Trophoblast cell (in vitro differentiated cells and primary cell): ENCODE measurements at regions not wholly inside any gene's neighbourhood (a gene's known extent, or its start where the extent isn't known, plus 50 kb on each side); places are given as distances from the start of the nearest gene placed in this dataset.
A peak's percentile ranks its signal among the peaks of the same experiment; 100 is the strongest.

Experiments used
- DNase-seq, 2 donors: peaks; one replicate each; pipeline ENCODE4 v3.0.0-alpha.2; 2016
- H2AFZ ChIP-seq: 2 replicates; pipeline ENCODE4 v1.6.1; 2013; ENCODE audit warnings: low read length, moderate library complexity, mild to moderate bottlenecking; ENCODE audit not compliant: insufficient read depth, poor library complexity
- H2AK5ac ChIP-seq: 2 replicates; pipeline ENCODE4 v1.6.1; 2013; ENCODE audit warnings: mild to moderate bottlenecking, low read length
- H2BK120ac ChIP-seq: 2 replicates; pipeline ENCODE4 v1.6.1; 2013; ENCODE audit warnings: low read length, mild to moderate bottlenecking, moderate library complexity; ENCODE audit not compliant: insufficient read depth, poor library complexity
- H2BK12ac ChIP-seq: 2 replicates; pipeline ENCODE4 v1.6.1; 2013; ENCODE audit warnings: mild to moderate bottlenecking, low read length, moderate library complexity
- H2BK5ac ChIP-seq: 2 replicates; pipeline ENCODE4 v1.6.1; 2013; ENCODE audit warnings: low read length, low read depth, moderate library complexity, mild to moderate bottlenecking; ENCODE audit not compliant: poor library complexity
- H3K14ac ChIP-seq: 2 replicates; pipeline ENCODE4 v1.6.1; 2013; ENCODE audit warnings: mild to moderate bottlenecking, low read length
- H3K18ac ChIP-seq: 2 replicates; pipeline ENCODE4 v1.6.1; 2013; ENCODE audit warnings: mild to moderate bottlenecking, low read length
- H3K23ac ChIP-seq: 2 replicates; pipeline ENCODE4 v1.6.1; 2013; ENCODE audit warnings: low read length
- H3K27ac ChIP-seq: 2 replicates; pipeline ENCODE4 v1.5.1; 2013; ENCODE audit warnings: low read depth, mild to moderate bottlenecking, inconsistent platforms, low read length, moderate library complexity
- H3K27me3 ChIP-seq: 2 replicates; pipeline ENCODE4 v1.6.1; 2013; ENCODE audit warnings: inconsistent platforms, mild to moderate bottlenecking, low read length, moderate library complexity; ENCODE audit not compliant: insufficient read depth
- H3K36me3 ChIP-seq, 2 experiments: 1 replicate in 1 of 2; 2 replicates in 1 of 2; pipeline ENCODE4 v1.6.1; 2013; ENCODE audit warnings: low read length in 2 of 2, mild to moderate bottlenecking in 2 of 2, moderate library complexity in 1 of 2; ENCODE audit not compliant: insufficient read depth in 2 of 2, control insufficient read depth in 1 of 2
- H3K4ac ChIP-seq: 2 replicates; pipeline ENCODE4 v1.6.1; 2013; ENCODE audit warnings: low read depth, mild to moderate bottlenecking, low read length, moderate library complexity
- H3K4me1 ChIP-seq, 2 experiments: 1 replicate in 1 of 2; 2 replicates in 1 of 2; pipeline ENCODE4 v1.6.1; 2013; ENCODE audit warnings: low read length in 2 of 2, mild to moderate bottlenecking in 2 of 2, moderate library complexity in 1 of 2; ENCODE audit not compliant: insufficient read depth in 2 of 2, control insufficient read depth in 1 of 2
- H3K4me2 ChIP-seq: 2 replicates; pipeline ENCODE4 v1.6.1; 2013; ENCODE audit warnings: inconsistent platforms, mild to moderate bottlenecking, low read length, moderate library complexity
- H3K4me3 ChIP-seq: 2 replicates; pipeline ENCODE4 v1.5.1; 2013; ENCODE audit warnings: mild to moderate bottlenecking, low read depth, low read length, inconsistent platforms
- H3K79me1 ChIP-seq: one replicate; pipeline ENCODE4 v1.6.1; 2013; ENCODE audit warnings: low read length
- H3K79me2 ChIP-seq: 2 replicates; pipeline ENCODE4 v1.6.1; 2013; ENCODE audit warnings: low read length, mild to moderate bottlenecking; ENCODE audit not compliant: control insufficient read depth, insufficient read depth, poor library complexity
- H3K9ac ChIP-seq: 2 replicates; pipeline ENCODE4 v1.6.1; 2013; ENCODE audit warnings: mild to moderate bottlenecking, low read length
- H3K9me3 ChIP-seq: 2 replicates; pipeline ENCODE4 v1.6.1; 2013; ENCODE audit warnings: low read depth, mild to moderate bottlenecking, control low read depth, inconsistent platforms, low read length; ENCODE audit not compliant: insufficient read depth
- H4K12ac ChIP-seq: 2 replicates; pipeline ENCODE4 v1.6.1; 2013; ENCODE audit warnings: low read depth, mild to moderate bottlenecking, low read length, moderate library complexity
- H4K8ac ChIP-seq: 2 replicates; pipeline ENCODE4 v1.6.1; 2013; ENCODE audit warnings: low read depth, mild to moderate bottlenecking, low read length, moderate library complexity
- H4K91ac ChIP-seq: one replicate; pipeline ENCODE4 v1.6.1; 2013; ENCODE audit warnings: low read depth, mild to moderate bottlenecking, low read length, moderate library complexity
- WGBS: extraction: QIAGEN DNeasy Blood & Tissue Kit; methylation state at CpG from one replicate; pipeline ENCODE4 v1.1.7; 2013; ENCODE audit warnings: missing lambda C conversion rate; ENCODE audit not compliant: insufficient read length, insufficient coverage; ENCODE audit errors: extremely low coverage; 5-methylcytosine and 5-hydroxymethylcytosine counted together

DNA sequence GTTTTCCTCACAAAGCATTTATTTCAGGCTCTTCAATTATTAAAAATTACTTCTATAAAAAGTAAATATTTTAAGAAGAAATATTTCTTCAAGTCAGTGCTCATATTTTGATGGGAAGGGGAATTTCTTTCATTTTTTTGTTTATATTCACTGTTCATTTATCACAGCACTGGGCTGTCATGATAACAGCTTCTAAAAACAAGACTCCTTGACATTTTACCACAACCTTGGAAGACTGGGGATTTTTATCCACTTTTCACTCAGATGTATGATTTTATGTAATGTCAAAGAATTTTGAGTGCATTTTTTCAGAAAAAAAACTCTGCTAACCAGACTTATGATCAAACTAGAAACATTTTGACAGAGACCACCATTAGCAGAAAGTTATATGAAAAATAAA is 149.7 kb downstream of the PHLDA1 start:
- Histone ChIP-seq H3K4me3 (no peak overlapping the region), H3K4ac (no peak overlapping the region), H2BK120ac (no peak overlapping the region), H4K8ac (no peak overlapping the region), H4K12ac (no peak overlapping the region), H2AK5ac (no peak overlapping the region), H3K4me1 (no peaks in the 10 kb centered on the region), H3K9me3 (no peaks in the 10 kb centered on the region), H3K4me2 (no peak overlapping the region), H3K18ac (no peak overlapping the region), H4K91ac (no peak overlapping the region), H3K9ac (no peak overlapping the region), H3K27ac (no peak overlapping the region), H3K36me3 (no peaks in the 10 kb centered on the region), H2AFZ (no peak overlapping the region), H3K79me1 (peaks cover 2% of the 10 kb centered on the region), H2BK12ac (no peak overlapping the region), H3K14ac (no peak overlapping the region), H2BK5ac (no peak overlapping the region), H3K23ac (no peak overlapping the region), H3K79me2 (no peaks in the 10 kb centered on the region), H3K27me3 (no peaks in the 10 kb centered on the region)
- DNase-seq, result no peak

DNA sequence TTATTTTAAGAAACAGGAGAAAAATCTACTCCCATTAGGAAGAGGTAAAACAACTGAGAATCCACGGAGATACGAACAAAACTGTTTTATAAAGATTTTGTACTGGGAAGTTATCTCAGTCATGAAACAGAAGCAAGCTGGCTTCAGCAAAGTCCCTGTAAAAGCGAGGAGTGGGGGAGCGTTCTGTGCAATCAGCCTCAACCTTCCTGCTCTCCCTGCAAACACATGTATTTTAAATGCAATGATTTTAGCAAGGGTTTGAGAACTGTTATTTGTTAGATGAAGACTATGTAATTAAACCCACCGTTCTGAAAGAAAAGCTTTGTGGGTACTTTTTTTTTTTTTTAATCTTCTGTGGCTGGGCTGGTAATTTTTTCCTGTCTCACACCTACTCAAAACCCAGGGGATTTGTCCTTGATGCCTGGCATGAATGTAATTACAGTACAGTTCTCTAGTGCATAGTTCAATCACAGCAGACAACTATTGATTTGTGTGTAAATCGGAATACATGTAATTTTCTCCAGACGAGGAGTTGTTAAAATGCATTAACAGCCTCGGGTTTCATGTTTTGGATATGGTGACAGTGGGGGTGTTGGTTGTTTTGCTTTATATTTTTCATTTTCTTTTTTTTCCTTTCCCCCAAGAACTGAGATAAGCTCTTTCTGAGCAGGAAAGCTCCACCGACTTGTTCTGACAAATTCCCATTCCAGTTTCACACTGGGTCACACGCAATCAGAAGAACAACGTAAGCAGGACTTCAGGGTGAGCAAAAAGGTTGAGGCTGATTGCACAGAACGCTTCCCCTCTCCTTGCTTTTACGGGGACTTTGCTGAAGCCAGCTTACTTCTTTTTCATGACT is 153.6 kb downstream of the PHLDA1 start:
- Histone ChIP-seq H3K79me1 (peaks cover 2% of the 10 kb centered on the region), H4K91ac (no peak overlapping the region)
- no CpG with 5 or more reads among the region's 13 CpGs for WGBS

DNA sequence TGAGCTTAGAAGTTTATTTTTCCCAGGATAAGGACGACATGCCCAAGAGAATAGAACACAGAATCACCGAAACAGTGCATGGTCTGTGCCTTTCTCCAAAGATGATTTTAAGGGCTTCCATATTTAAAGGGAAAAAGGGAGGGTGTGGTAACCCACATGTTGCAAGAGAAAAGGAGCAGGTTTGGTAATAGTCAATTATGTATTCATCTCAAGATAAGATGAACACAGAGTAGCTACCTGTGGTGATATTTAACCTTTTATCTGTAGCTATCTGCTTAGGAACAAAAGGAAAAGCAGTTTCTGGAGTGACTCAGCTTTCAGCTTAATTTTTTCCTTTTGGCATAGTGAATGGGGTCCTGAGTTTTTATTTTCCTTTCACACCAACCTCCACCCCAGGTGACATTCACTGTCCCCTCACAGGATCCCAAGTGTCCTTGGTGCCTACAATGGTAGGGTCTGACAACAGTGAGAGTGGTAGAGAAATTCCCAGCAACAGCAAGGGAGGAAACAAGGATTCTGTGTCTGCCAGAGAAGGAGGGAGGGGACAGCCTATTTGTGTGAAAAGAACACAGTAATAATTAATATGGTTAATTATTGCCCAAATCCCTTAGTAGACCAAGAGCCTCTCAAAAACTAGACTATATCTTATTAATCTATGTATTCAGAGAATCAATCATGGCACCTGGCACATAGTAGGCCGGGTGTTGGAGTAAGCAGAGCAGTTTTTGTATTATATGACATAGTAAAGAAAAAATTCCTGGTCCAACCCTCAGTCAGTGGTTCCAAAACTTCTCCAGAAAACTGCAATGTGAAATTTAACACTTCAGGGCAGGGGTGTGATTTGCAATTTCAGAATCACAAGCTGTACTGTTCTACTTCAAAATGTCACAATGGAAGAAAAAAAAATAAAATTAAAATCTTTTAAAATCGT is 154.5 kb downstream of the PHLDA1 start:
- H3K9ac ChIP-seq, result no peak overlapping the region
- no peak overlapping the region for H3K23ac ChIP-seq
- H2AK5ac ChIP-seq, result no peak overlapping the region
- H3K79me2 ChIP-seq, result no peaks in the 10 kb centered on the region
- H3K4ac ChIP-seq, result no peak overlapping the region
- H3K27ac ChIP-seq, result no peak overlapping the region
- no peak overlapping the region for H3K18ac ChIP-seq
- H2BK5ac ChIP-seq, result no peak overlapping the region
- H4K12ac ChIP-seq, result no peak overlapping the region
- no peaks in the 10 kb centered on the region for H3K4me1 ChIP-seq
- no peak overlapping the region for H4K91ac ChIP-seq
- H2BK120ac ChIP-seq, result no peak overlapping the region
- no peak overlapping the region for H3K4me3 ChIP-seq
- H3K27me3 ChIP-seq, result no peaks in the 10 kb centered on the region
- no peaks in the 10 kb centered on the region for H3K36me3 ChIP-seq
- H3K79me1 ChIP-seq, result peaks cover 2% of the 10 kb centered on the region
- peak overlapping the region; percentile 51 for H2BK12ac ChIP-seq
- no peak overlapping the region for H2AFZ ChIP-seq
- no peaks in the 10 kb centered on the region for H3K9me3 ChIP-seq
- H3K14ac ChIP-seq, result no peak overlapping the region
- DNase-seq, result peak in 1 of 2 donors; percentile 39
- no CpG with 5 or more reads among the region's 4 CpGs for WGBS
- H4K8ac ChIP-seq, result peak overlapping the region; percentile 22
- no peak overlapping the region for H3K4me2 ChIP-seq

More for the DNA sequence above, 153.6 kb downstream of the PHLDA1 start:
- no peak overlapping the region for H3K4ac ChIP-seq
- H3K4me1 ChIP-seq, result no peaks in the 10 kb centered on the region
- no peaks in the 10 kb centered on the region for H3K79me2 ChIP-seq
- no peaks in the 10 kb centered on the region for H3K9me3 ChIP-seq
- no peak overlapping the region for H4K8ac ChIP-seq
- no peak overlapping the region for H2BK12ac ChIP-seq
- no peak overlapping the region for H3K4me2 ChIP-seq
- H2AFZ ChIP-seq, result peak overlapping the region; percentile 63
- no peak overlapping the region for H3K9ac ChIP-seq
- no peak overlapping the region for H3K18ac ChIP-seq
- H2BK5ac ChIP-seq, result peak overlapping the region; percentile 14
- no peaks in the 10 kb centered on the region for H3K27me3 ChIP-seq
- no peak for DNase-seq
- no peak overlapping the region for H4K12ac ChIP-seq
- no peak overlapping the region for H2AK5ac ChIP-seq
- H3K27ac ChIP-seq, result no peak overlapping the region
- H3K36me3 ChIP-seq, result no peaks in the 10 kb centered on the region
- H3K23ac ChIP-seq, result no peak overlapping the region
- H2BK120ac ChIP-seq, result no peak overlapping the region
- no peak overlapping the region for H3K4me3 ChIP-seq
- no peak overlapping the region for H3K14ac ChIP-seq

DNA sequence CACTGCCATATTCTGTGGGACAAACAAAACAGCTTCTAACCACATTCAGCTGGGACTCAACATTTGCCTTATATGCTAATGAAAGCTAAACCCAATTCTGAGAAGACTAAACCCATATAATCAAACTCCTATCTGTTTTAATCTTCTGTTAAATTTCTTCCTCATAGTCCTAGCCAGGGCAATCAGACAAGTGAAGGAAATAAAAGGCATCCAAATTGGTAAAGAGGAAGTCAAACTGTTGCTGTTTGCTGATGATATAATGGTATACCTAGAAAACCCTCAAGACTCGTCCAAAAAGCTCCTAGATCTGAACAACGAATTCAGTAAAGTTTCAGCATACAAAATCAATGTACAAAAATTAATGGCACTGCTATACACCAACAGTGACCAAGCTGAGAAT is 157.1 kb downstream of the PHLDA1 start:
- H2AK5ac ChIP-seq, result no peak overlapping the region
- no peaks in the 10 kb centered on the region for H3K9me3 ChIP-seq
- H3K4ac ChIP-seq, result no peak overlapping the region
- DNase-seq, result no peak
- no peaks in the 10 kb centered on the region for H3K4me1 ChIP-seq
- H4K12ac ChIP-seq, result no peak overlapping the region
- H3K79me2 ChIP-seq, result no peaks in the 10 kb centered on the region
- no peak overlapping the region for H3K14ac ChIP-seq
- no peak overlapping the region for H2AFZ ChIP-seq
- H2BK12ac ChIP-seq, result no peak overlapping the region
- H3K4me2 ChIP-seq, result no peak overlapping the region
- no CpG with 5 or more reads among the region's 2 CpGs for WGBS
- H3K9ac ChIP-seq, result no peak overlapping the region
- no peaks in the 10 kb centered on the region for H3K27me3 ChIP-seq
- H2BK120ac ChIP-seq, result no peak overlapping the region
- no peak overlapping the region for H3K4me3 ChIP-seq
- H3K23ac ChIP-seq, result no peak overlapping the region
- H3K18ac ChIP-seq, result no peak overlapping the region
- H3K27ac ChIP-seq, result no peak overlapping the region
- no peak overlapping the region for H4K91ac ChIP-seq
- no peak overlapping the region for H4K8ac ChIP-seq
- no peaks in the 10 kb centered on the region for H3K36me3 ChIP-seq
- no peak overlapping the region for H2BK5ac ChIP-seq
- peaks cover 2% of the 10 kb centered on the region for H3K79me1 ChIP-seq
